DMS53 treated with DMSO at 0.1 percent for 48 hours (cell line): ENCODE measurements at regions not wholly inside any gene's neighbourhood (a gene's known extent, or its start where the extent isn't known, plus 50 kb on each side); places are given as distances from the start of the nearest gene placed in this dataset.
A peak's percentile ranks its signal among the peaks of the same experiment; 100 is the strongest.

Experiments used
- DNase-seq: peaks from one replicate; lab custom pipeline; 2025; ENCODE audit not compliant: unreplicated experiment; lab: John Stamatoyannopoulos, UW

GRCh38 chr2:15733867-15734673 is 142.4 kb downstream of the DDX1 start:
- DNase-seq = peak; percentile 11

GRCh38 chr2:15734674-15735483 is 143.2 kb downstream of the DDX1 start:
- DNase-seq = no peak

- DNase-seq = no peak
Observed at GRCh38 chr2:15735484-15736326, 144.0 kb downstream of the DDX1 start.

GRCh38 chr2:15736396-15737180 is 144.9 kb downstream of the DDX1 start:
- no peak for DNase-seq

GRCh38 chr2:15737314-15738224 is 145.9 kb downstream of the DDX1 start:
- no peak for DNase-seq

GRCh38 chr2:15738225-15738546 is 146.5 kb downstream of the DDX1 start:
- DNase-seq = no peak

GRCh38 chr2:15738943-15739342 is 147.3 kb downstream of the DDX1 start:
- no peak for DNase-seq

GRCh38 chr2:15744820-15745219 is 153.2 kb downstream of the DDX1 start:
- no peak for DNase-seq

GRCh38 chr2:15745350-15745749 is 153.7 kb downstream of the DDX1 start:
- no peak for DNase-seq

- DNase-seq = no peak
Observed at GRCh38 chr2:15745907-15746702, 154.4 kb downstream of the DDX1 start.

GRCh38 chr2:15746703-15747550 is 155.3 kb downstream of the DDX1 start:
- DNase-seq = no peak

GRCh38 chr2:15747603-15748471 is 156.2 kb downstream of the DDX1 start:
- DNase-seq = no peak

- peak; percentile 3 for DNase-seq
Observed at GRCh38 chr2:15748736-15749323, 157.2 kb downstream of the DDX1 start.

GRCh38 chr2:15749460-15750432 is 158.1 kb downstream of the DDX1 start:
- no peak for DNase-seq

- DNase-seq = no peak
Observed at GRCh38 chr2:15750433-15750814, 158.8 kb downstream of the DDX1 start.
